ENCODE measurements at regions not wholly inside any gene's neighbourhood (a gene's known extent, or its start where the extent isn't known, plus 50 kb on each side); places are given as distances from the start of the nearest gene placed in this dataset.

- no peaks in the 10 kb centered on the region for H3K36me3 ChIP-seq (replicated peaks in 1 of 2; ENCODE audit: control insufficient read depth in 1 of 2, insufficient read depth in 2 of 2, low read length in 2 of 2)
- no peak overlapping the region for H3K4me2 ChIP-seq (ENCODE audit: low read depth, low read length)
- H3K9me3 ChIP-seq (ENCODE audit: low read length) = no peaks in the 10 kb centered on the region
- H3K79me2 ChIP-seq (ENCODE audit: insufficient read depth, low read length) = no peaks in the 10 kb centered on the region
- no peak for ATAC-seq
- ChIA-PET CTCF (ENCODE audit: low intra/inter-chr PET ratio, low total read pairs) (no interaction called here), POLR2A (no interaction called here)
- BruUV-seq (replicated peaks) = no TSS peak
- no peak for DNase-seq (ENCODE audit: low spot score)
- in situ Hi-C loops (cut with HindIII; ENCODE audit: extremely low pct_ligation_motif_present, low pct_unique_long_range_greater_than_20kb) = no loop called here
- no peak for FAIRE-seq
- H2AFZ ChIP-seq (ENCODE audit: low read length) = no peak overlapping the region
- no peak overlapping the region for H3K4me3 ChIP-seq (replicated peaks in 1 of 3; ENCODE audit: insufficient read depth in 1 of 3, low read depth in 2 of 3, low read length in 3 of 3)
- no peaks in the 10 kb centered on the region for H3K4me1 ChIP-seq (ENCODE audit: insufficient read depth, low read length)
- no peak overlapping the region for H3K27ac ChIP-seq (ENCODE audit: extremely low read length, insufficient read depth, low read length)
- H3K27me3 ChIP-seq (ENCODE audit: control insufficient read depth in 1 of 2, insufficient read depth in 2 of 2, low read length in 2 of 2) = no peaks in the 10 kb centered on the region; a peak in 1 of 5 replicates
- intact Hi-C loops (cut with micrococcal nuclease; ENCODE audit: unreplicated experiment) = no loop called here
- no peaks in the 10 kb centered on the region for H4K20me1 ChIP-seq (ENCODE audit: insufficient read depth, low read length)
- H3K9ac ChIP-seq (ENCODE audit: insufficient read depth, low read depth, low read length) = no peak overlapping the region
- TF ChIP-seq CBFB (CRISPR knock-in tag; IDR thresholded peaks at IDR 0.05) (no peak), PTBP1 (IDR thresholded peaks at IDR 0.05; ENCODE audit: low read depth, low read length, poor library complexity, severe bottlenecking) (no peak), ZNF142 (CRISPR knock-in tag; IDR thresholded peaks at IDR 0.05) (no peak), CAMTA2 (CRISPR knock-in tag; IDR thresholded peaks at IDR 0.05; ENCODE audit: borderline replicate concordance) (no peak), TRIM22 (IDR thresholded peaks at IDR 0.05) (no peak), HOMEZ (CRISPR knock-in tag; IDR thresholded peaks at IDR 0.05; ENCODE audit: low read depth) (no peak), FOXC1 (CRISPR knock-in tag; IDR thresholded peaks at IDR 0.05; ENCODE audit: borderline replicate concordance) (no peak), EP300 (IDR thresholded peaks at IDR 0.05; ENCODE audit: low read depth in 2 of 2, low read length in 2 of 2) (no peak), EP300 (CRISPR knock-in tag; IDR thresholded peaks at IDR 0.05; ENCODE audit: borderline replicate concordance) (no peak), MYC (CRISPR knock-in tag; IDR thresholded peaks at IDR 0.05; ENCODE audit: borderline replicate concordance) (no peak), ZBED4 (CRISPR knock-in tag; IDR thresholded peaks at IDR 0.05; ENCODE audit: borderline replicate concordance) (no peak), ZFYVE20 (CRISPR knock-in tag; IDR thresholded peaks at IDR 0.05; ENCODE audit: borderline replicate concordance, low read depth) (no peak), ARNT2 (CRISPR knock-in tag; IDR thresholded peaks at IDR 0.05; ENCODE audit: low read depth) (no peak)
Measured at GRCh38 chr12:47413806-47414205, 292.0 kb downstream of the RPAP3 start.

All from HepG2 (cell line).